ENCODE measurements at regions not wholly inside any gene's neighbourhood (a gene's known extent, or its start where the extent isn't known, plus 50 kb on each side); places are given as distances from the start of the nearest gene placed in this dataset.
"Not testable (repeated sequence)": the region's sequence is repeated elsewhere in the genome, so short reads cannot be mapped to it uniquely, and the experiment has no call there.

DNA sequence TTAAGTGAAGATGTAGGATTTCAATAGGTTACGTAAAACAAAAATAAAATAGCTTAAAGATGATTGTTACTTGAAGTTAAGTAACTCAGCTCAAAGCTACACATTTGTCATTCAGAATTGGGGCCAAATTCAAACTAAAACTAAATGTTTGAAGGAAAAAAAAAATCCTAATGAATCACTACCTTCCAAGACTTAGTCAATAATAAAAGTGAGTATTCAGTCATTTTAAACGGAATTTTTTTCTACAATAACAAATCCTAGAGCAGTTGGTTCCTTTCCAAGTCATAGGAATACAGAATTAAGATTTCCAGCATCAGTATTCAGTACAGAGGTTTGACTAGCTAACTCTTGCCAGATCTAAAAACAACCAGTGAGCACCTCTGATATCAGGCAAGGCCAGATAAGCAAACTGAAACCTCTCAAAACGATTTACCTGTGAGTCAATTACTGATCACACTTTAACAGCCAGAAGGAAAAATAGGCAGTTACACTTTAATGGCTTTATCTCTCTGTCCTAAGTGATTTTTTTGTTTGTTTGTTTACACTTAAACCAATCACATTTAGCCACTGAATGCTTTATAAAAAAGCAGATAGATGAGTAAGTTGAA lies 669.8 kb upstream of the ANKRD30A start:
- DNase-seq (ENCODE audit: low read depth in 1 of 2, low spot score in 1 of 2): no peak

DNA sequence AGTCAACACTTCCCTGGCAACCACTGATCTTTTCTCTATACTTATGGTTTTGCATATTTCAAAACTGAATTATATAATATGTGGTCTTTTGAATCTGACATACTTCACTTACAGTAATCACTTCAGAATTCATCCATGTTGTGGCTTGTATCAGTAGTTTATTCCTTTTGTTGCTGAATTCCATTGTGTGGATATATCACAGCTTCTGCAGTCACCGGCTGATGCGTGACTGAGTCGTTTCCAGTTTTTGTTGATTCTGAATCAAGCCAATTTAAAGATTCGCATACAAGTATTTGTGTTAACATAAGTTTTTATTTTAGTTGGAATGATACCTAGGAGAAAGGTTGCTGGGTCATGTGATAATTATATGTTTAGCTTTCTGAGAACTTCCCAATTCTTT lies 672.5 kb upstream of the ANKRD30A start:
- no peak for DNase-seq (ENCODE audit: low read depth in 1 of 2, low spot score in 1 of 2)

GRCh38 chr10:36451391-36451970 lies 673.9 kb upstream of the ANKRD30A start:
- no peak for DNase-seq (ENCODE audit: low read depth in 1 of 2, low spot score in 1 of 2)

- no peak for DNase-seq (ENCODE audit: low read depth in 1 of 2, low spot score in 1 of 2)
Observed at GRCh38 chr10:36450380-36450779, 675.0 kb upstream of the ANKRD30A start.

DNA sequence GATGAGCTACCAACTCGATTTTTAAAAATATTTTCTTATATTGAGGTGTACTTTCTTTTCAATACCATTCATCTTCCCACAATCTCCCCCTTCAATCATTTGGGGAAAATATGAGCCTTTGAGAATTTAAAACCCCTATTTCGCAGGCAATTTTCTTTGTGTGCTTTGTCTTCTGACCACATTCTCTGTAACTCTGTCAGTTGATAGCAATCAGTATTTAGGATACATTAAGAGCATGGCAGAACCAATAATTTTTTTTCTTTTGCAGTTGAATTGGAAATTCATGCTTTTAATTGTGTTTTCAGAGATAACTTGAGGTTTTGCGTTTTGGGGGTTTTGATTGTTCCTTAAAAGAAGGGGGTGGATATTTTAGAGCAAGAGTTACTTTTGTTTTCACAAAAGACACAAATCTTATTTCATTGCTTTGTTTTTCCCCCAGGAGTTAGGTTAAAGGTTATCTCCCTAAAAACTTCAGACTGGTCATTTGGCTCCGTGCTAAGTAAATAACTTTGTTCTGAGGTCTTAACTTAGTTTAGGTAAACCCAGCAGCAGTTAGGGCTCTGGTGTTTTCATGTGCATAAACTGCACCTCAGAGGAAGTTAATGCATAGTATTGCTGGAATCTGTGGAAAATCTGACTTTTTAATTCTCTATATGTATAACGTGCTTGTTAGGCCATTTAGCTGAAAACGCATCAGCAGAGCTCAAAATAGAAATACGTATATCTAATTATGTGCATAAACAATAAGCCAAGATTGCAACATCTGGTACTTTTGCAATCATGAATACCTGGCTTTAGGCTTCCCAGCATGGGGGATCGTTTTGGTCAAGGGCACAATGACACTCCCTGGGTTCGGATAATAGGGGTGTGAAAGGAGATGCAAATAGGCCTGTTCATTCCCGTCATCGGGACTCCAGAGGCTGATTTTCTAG lies 676.4 kb upstream of the ANKRD30A start:
- no peak for DNase-seq (ENCODE audit: low read depth in 1 of 2, low spot score in 1 of 2)

DNA sequence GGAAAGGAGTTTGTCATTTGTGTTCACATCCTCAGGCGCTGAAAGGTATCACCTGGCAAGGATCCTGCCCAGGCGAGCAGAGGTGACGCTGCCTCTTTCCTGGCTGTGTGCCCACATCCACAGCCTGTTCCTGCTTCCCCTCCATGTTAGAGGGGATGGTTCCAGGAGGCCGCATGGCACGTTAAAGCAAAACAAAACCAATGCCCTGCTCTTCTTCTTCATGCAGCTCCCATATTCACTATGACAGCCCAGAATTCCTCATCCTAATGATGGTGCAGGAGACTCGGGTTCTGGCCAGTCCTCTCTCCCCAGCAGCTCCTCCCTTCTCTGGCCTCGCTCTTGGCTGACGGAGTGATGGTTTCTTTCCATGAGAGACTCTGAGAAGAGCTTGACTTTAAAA lies 678.5 kb upstream of the ANKRD30A start:
- no peak for DNase-seq (ENCODE audit: low read depth in 1 of 2, low spot score in 1 of 2)

GRCh38 chr10:36443233-36443632 lies 682.2 kb upstream of the ANKRD30A start:
- DNase-seq (ENCODE audit: low read depth in 1 of 2, low spot score in 1 of 2): no peak

GRCh38 chr10:36441557-36441956 lies 683.8 kb upstream of the ANKRD30A start:
- no peak for DNase-seq (ENCODE audit: low read depth in 1 of 2, low spot score in 1 of 2)

- DNase-seq (ENCODE audit: low read depth in 1 of 2, low spot score in 1 of 2): no peak
Observed at GRCh38 chr10:36440539-36440938, 684.9 kb upstream of the ANKRD30A start.

DNA sequence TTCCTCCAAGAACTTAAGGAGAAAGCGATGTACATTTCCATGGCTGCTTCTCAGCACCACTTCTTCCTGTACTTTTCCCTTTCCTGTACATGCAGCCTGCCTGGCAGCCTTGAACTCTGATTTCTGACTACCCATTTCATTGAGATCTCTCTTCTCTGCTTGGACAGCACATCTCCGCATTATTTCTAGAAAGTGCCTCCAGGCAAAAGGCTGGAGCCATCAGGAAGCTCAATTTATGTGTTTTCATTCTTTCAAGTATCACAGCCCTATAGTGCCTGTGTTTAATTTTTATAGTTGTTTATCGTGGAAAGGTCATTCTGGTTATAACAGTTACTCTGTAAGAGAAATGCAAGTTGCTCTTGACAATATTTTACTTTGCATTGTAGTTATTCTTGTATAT lies 688.0 kb upstream of the ANKRD30A start:
- no peak for DNase-seq (ENCODE audit: low read depth in 1 of 2, low spot score in 1 of 2)

- no peak for DNase-seq (ENCODE audit: low read depth in 1 of 2, low spot score in 1 of 2)
Observed at GRCh38 chr10:36428507-36428906, 696.9 kb upstream of the ANKRD30A start.

GRCh38 chr10:36425131-36425797 lies 700.1 kb upstream of the ANKRD30A start:
- DNase-seq (ENCODE audit: low read depth in 1 of 2, low spot score in 1 of 2): no peak

DNA sequence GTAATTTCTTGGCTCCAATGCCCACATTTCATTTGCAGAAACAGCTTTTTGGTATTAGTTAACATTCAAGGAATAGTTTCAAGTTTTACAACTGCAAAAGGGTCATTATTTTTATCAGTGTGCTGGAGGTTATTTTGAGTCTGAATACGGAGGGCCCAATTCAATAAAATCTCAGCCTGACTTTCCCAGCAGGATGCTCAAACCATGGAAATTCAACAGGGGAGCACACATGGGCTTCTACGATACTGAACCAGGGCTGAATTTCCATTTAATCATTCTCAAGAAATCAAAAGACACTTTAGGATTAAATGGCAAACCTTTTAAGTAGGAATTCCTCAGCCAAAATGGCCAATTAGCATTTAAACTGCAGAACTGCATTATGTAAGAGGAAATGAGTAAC lies 700.9 kb upstream of the ANKRD30A start:
- DNase-seq (ENCODE audit: low read depth in 1 of 2, low spot score in 1 of 2): no peak

GRCh38 chr10:36423821-36424248 lies 701.6 kb upstream of the ANKRD30A start:
- DNase-seq (ENCODE audit: low read depth in 1 of 2, low spot score in 1 of 2): no peak

DNA sequence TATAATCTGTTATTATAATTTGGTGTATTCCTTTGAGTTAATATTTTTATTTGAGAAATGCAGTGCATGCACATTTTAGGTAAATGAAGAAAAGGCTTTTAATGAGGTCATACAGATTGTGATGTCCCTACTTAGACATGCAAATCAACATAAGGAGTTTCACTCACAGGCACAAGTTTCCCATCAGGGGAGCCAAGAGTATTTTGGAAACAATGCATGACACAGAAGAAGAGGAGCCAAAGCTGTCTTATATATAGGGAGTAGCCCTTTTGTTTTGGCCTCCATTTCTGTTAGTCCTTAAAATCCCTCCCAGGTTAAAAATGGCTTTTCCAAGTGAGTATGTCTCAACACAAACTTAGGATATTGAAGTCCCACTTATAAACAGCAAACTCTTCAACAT lies 703.4 kb upstream of the ANKRD30A start:
- DNase-seq (ENCODE audit: low read depth in 1 of 2, low spot score in 1 of 2): no peak

DNA sequence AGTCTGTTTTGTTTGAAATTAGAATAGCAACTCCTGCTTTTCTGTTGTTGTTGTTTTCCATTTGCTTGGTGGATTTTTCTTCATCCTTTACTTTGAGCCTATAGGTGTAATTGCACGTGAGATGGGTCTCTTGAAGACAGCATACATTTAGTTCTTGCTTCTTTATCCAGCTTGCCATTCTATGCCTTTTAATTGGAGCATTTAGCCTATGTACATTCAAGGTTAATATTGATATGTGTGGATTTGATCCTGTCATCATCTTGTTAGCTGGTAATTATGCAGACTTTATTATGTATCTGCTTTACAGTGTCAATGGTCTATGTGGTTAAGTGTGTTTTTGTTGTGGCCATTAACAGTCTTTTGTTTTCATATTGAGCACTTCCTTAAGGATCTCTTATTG lies 708.9 kb upstream of the ANKRD30A start:
- no peak for DNase-seq (ENCODE audit: low read depth in 1 of 2, low spot score in 1 of 2)

GRCh38 chr10:36412942-36413341 lies 712.5 kb upstream of the ANKRD30A start:
- DNase-seq (ENCODE audit: low read depth in 1 of 2, low spot score in 1 of 2): no peak

DNA sequence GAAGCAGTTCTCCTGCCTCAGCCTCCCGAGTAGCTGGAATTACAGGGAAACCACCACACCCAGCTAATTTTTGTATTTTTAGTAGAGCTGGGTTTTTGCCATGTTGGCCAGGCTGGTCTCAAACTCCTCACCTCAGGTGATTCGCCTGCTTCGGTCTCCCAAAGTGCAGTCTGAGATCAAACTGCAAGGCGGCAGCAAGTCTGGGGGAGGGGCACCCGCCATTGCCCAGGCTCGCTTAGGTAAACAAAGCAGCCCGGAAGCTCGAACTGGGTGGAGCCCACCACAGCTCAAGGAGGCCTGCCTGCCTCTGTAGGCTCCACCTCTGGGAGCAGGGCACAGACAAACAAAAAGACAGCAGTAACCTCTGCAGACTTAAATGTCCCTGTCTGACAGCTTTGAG lies 725.2 kb upstream of the ANKRD30A start:
- DNase-seq (ENCODE audit: low read depth in 1 of 2, low spot score in 1 of 2): not testable (repeated sequence)

- DNase-seq (ENCODE audit: low read depth in 1 of 2, low spot score in 1 of 2): no peak
Observed at GRCh38 chr10:36393801-36394200, 731.6 kb upstream of the ANKRD30A start.

- no peak for DNase-seq (ENCODE audit: low read depth in 1 of 2, low spot score in 1 of 2)
Observed at GRCh38 chr10:36391405-36391804, 734.0 kb upstream of the ANKRD30A start.

DNA sequence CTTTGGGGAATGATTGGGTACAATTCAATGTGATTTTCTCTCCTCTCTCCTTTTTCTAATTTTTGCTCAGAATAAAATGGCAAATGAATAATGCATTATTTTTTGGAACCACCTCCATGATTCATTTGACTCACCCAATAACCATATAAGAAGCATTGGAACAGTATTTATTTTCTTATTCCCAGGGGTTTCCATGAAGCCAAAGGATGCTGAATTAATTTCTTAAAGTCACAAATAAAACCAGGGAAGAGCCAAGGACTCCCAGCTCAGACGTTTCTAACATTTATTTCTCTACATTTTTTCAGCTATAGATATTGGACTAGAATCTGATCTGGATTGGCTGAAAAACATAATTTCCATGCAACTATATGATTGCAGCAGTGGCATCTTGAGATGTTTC lies 735.2 kb upstream of the ANKRD30A start:
- DNase-seq (ENCODE audit: low read depth in 1 of 2, low spot score in 1 of 2): no peak

GRCh38 chr10:36388166-36388565 lies 737.2 kb upstream of the ANKRD30A start:
- no peak for DNase-seq (ENCODE audit: low read depth in 1 of 2, low spot score in 1 of 2)

All from activated CD4-positive, alpha-beta T cell treated with anti-CD3 and anti-CD28 coated beads, Interleukin-2, amount 50 U/mL, for 24 hours (primary cell).